ENCODE measurements at regions not wholly inside any gene's neighbourhood (a gene's known extent, or its start where the extent isn't known, plus 50 kb on each side); places are given as distances from the start of the nearest gene placed in this dataset.
"Not testable (repeated sequence)": the region's sequence is repeated elsewhere in the genome, so short reads cannot be mapped to it uniquely, and the experiment has no call there.

GRCh38 chr1:83213648-83214047 is 785.3 kb downstream of the TTLL7 start:
- 67% methylated on average over 3 of the region's 3 CpGs for WGBS (ENCODE audit: insufficient coverage, insufficient replicate concordance, low lambda C conversion rate, missing lambda C conversion rate)
- H3K4me2 ChIP-seq (ENCODE audit: control insufficient read depth, insufficient read depth); H3K9ac ChIP-seq (ENCODE audit: control insufficient read depth, insufficient read depth, low read length); H3K79me2 ChIP-seq (ENCODE audit: control insufficient read depth, insufficient read depth, low read length); BruUV-seq (replicated peaks); H3K36me3 ChIP-seq (ENCODE audit: control insufficient read depth in 2 of 2, insufficient read depth in 2 of 2, low read length in 1 of 2); DNase-seq (ENCODE audit: low read depth, low spot score); H3K9me3 ChIP-seq (replicated peaks; ENCODE audit: control insufficient read depth, insufficient read depth, low read length); POLR2A ChIA-PET; H3K4me1 ChIP-seq (ENCODE audit: control insufficient read depth, insufficient read depth, low read length); H2AFZ ChIP-seq (ENCODE audit: control insufficient read depth, low read depth, low read length); in situ Hi-C loops (cut with MboI); SMC1A ChIA-PET (ENCODE audit: uncharacterized antibody, unreplicated experiment); H4K20me1 ChIP-seq (ENCODE audit: control insufficient read depth, insufficient read depth); FAIRE-seq; H3K27ac ChIP-seq (ENCODE audit: control insufficient read depth, insufficient read depth); CTCF ChIA-PET; H3K27me3 ChIP-seq (replicated peaks in 1 of 2; ENCODE audit: control insufficient read depth in 2 of 2, insufficient read depth in 2 of 2, low read length in 1 of 2); ATAC-seq; intact Hi-C loops (cut with micrococcal nuclease; ENCODE audit: unreplicated experiment); H3K4me3 ChIP-seq; RAD21 ChIA-PET (ENCODE audit: unreplicated experiment): not testable (repeated sequence)

DNA sequence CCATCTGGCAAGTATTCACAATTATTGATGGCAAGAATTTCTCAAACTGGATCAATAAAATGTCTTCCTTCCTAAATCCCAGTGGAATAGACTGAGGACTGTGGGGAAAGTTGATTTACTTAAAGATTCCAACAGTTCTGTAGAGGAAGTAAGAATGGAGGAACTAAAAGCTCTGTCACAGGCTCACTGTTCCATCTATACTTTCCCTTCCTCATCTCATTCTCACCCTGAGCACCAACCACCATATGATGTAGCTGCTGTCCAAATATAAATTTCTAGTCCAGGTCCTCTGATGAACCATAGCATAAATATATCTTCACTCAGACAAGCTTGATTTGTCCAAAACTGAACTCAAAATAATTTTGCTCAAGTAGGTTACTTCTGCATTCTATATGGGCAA is 786.9 kb downstream of the TTLL7 start:
- BruUV-seq (replicated peaks); FAIRE-seq; RAD21 ChIA-PET (ENCODE audit: unreplicated experiment); H3K4me2 ChIP-seq (ENCODE audit: control insufficient read depth, insufficient read depth); H3K4me3 ChIP-seq; CTCF ChIA-PET; ATAC-seq; H3K27me3 ChIP-seq (replicated peaks in 1 of 2; ENCODE audit: control insufficient read depth in 2 of 2, insufficient read depth in 2 of 2, low read length in 1 of 2); H3K79me2 ChIP-seq (ENCODE audit: control insufficient read depth, insufficient read depth, low read length); DNase-seq (ENCODE audit: low read depth, low spot score); H3K9me3 ChIP-seq (replicated peaks; ENCODE audit: control insufficient read depth, insufficient read depth, low read length); H2AFZ ChIP-seq (ENCODE audit: control insufficient read depth, low read depth, low read length); SMC1A ChIA-PET (ENCODE audit: uncharacterized antibody, unreplicated experiment); H4K20me1 ChIP-seq (ENCODE audit: control insufficient read depth, insufficient read depth); POLR2A ChIA-PET; H3K27ac ChIP-seq (ENCODE audit: control insufficient read depth, insufficient read depth); intact Hi-C loops (cut with micrococcal nuclease; ENCODE audit: unreplicated experiment); in situ Hi-C loops (cut with MboI); H3K36me3 ChIP-seq (ENCODE audit: control insufficient read depth in 2 of 2, insufficient read depth in 2 of 2, low read length in 1 of 2); H3K9ac ChIP-seq (ENCODE audit: control insufficient read depth, insufficient read depth, low read length); H3K4me1 ChIP-seq (ENCODE audit: control insufficient read depth, insufficient read depth, low read length): not testable (repeated sequence)

DNA sequence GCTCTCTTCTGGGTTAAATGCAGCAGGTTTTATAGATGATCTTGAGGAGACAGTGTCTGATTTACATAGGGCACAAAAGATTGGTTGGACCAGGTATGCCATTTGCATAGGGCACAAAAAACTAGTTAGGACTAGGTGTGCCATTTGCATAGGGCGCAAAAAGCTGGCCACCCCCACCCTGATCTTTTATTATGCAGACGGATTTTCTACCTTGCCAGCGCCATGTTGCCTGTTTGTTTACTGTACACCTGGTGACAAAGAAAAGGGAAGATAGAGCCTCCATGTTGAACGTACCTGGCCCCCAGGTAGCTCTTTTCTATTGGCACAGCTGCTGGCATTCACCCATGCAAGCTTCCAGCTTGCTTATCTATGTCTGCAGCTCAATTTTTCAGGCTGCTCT is 790.4 kb downstream of the TTLL7 start:
- H3K4me1 ChIP-seq (ENCODE audit: control insufficient read depth, insufficient read depth, low read length); H3K36me3 ChIP-seq (ENCODE audit: control insufficient read depth in 2 of 2, insufficient read depth in 2 of 2, low read length in 1 of 2); FAIRE-seq; H3K9me3 ChIP-seq (replicated peaks; ENCODE audit: control insufficient read depth, insufficient read depth, low read length); intact Hi-C loops (cut with micrococcal nuclease; ENCODE audit: unreplicated experiment); H3K4me3 ChIP-seq; H3K79me2 ChIP-seq (ENCODE audit: control insufficient read depth, insufficient read depth, low read length); H4K20me1 ChIP-seq (ENCODE audit: control insufficient read depth, insufficient read depth); H2AFZ ChIP-seq (ENCODE audit: control insufficient read depth, low read depth, low read length); DNase-seq (ENCODE audit: low read depth, low spot score); in situ Hi-C loops (cut with MboI); SMC1A ChIA-PET (ENCODE audit: uncharacterized antibody, unreplicated experiment); H3K27me3 ChIP-seq (replicated peaks in 1 of 2; ENCODE audit: control insufficient read depth in 2 of 2, insufficient read depth in 2 of 2, low read length in 1 of 2); BruUV-seq (replicated peaks); H3K9ac ChIP-seq (ENCODE audit: control insufficient read depth, insufficient read depth, low read length); H3K27ac ChIP-seq (ENCODE audit: control insufficient read depth, insufficient read depth); H3K4me2 ChIP-seq (ENCODE audit: control insufficient read depth, insufficient read depth); ATAC-seq; CTCF ChIA-PET; POLR2A ChIA-PET; RAD21 ChIA-PET (ENCODE audit: unreplicated experiment): not testable (repeated sequence)
- 28% methylated on average over 4 of the region's 4 CpGs for WGBS (ENCODE audit: insufficient coverage, insufficient replicate concordance, low lambda C conversion rate, missing lambda C conversion rate)

GRCh38 chr1:83194610-83195009 is 804.3 kb downstream of the TTLL7 start:
- SMC1A ChIA-PET (ENCODE audit: uncharacterized antibody, unreplicated experiment); POLR2A ChIA-PET; BruUV-seq (replicated peaks); H3K27me3 ChIP-seq (replicated peaks in 1 of 2; ENCODE audit: control insufficient read depth in 2 of 2, insufficient read depth in 2 of 2, low read length in 1 of 2); H3K9ac ChIP-seq (ENCODE audit: control insufficient read depth, insufficient read depth, low read length); DNase-seq (ENCODE audit: low read depth, low spot score); H3K4me3 ChIP-seq; H3K4me1 ChIP-seq (ENCODE audit: control insufficient read depth, insufficient read depth, low read length); intact Hi-C loops (cut with micrococcal nuclease; ENCODE audit: unreplicated experiment); H3K4me2 ChIP-seq (ENCODE audit: control insufficient read depth, insufficient read depth); CTCF ChIA-PET; H3K36me3 ChIP-seq (ENCODE audit: control insufficient read depth in 2 of 2, insufficient read depth in 2 of 2, low read length in 1 of 2); in situ Hi-C loops (cut with MboI); H4K20me1 ChIP-seq (ENCODE audit: control insufficient read depth, insufficient read depth); H2AFZ ChIP-seq (ENCODE audit: control insufficient read depth, low read depth, low read length); H3K79me2 ChIP-seq (ENCODE audit: control insufficient read depth, insufficient read depth, low read length); H3K27ac ChIP-seq (ENCODE audit: control insufficient read depth, insufficient read depth); H3K9me3 ChIP-seq (replicated peaks; ENCODE audit: control insufficient read depth, insufficient read depth, low read length); RAD21 ChIA-PET (ENCODE audit: unreplicated experiment); ATAC-seq: not testable (repeated sequence)
- WGBS (ENCODE audit: insufficient coverage, insufficient replicate concordance, low lambda C conversion rate, missing lambda C conversion rate): 0% methylated on average over 1 of the region's 1 CpG
- peak; percentile 56 for FAIRE-seq
